ENCODE measurements at regions not wholly inside any gene's neighbourhood (a gene's known extent, or its start where the extent isn't known, plus 50 kb on each side); places are given as distances from the start of the nearest gene placed in this dataset.

DNA sequence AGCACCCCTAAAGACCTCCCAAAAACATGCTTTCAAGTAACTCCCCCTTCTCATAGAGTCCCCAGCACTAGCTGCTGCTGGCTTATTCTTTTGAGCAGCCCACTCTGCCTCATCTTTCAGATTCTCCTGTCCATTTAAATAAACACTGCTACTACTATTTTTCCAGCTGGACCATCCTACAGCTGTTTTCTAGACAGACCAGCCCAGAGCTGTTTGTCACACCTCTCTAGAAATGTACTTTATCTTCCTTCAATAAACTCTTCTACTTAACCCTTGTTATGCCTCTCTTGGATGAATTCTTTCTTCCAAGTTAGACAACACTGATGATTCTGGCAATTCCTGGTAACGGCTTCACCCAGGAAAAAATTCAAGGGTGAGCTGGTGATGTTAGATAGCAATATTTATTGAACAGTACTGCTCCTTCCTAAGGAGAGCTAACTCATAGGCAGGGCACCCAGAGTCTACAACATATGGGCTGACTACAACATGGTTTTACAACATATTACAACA is 995.7 kb downstream of the LRFN5 start:
- CTCF ChIA-PET = no interaction called here

DNA sequence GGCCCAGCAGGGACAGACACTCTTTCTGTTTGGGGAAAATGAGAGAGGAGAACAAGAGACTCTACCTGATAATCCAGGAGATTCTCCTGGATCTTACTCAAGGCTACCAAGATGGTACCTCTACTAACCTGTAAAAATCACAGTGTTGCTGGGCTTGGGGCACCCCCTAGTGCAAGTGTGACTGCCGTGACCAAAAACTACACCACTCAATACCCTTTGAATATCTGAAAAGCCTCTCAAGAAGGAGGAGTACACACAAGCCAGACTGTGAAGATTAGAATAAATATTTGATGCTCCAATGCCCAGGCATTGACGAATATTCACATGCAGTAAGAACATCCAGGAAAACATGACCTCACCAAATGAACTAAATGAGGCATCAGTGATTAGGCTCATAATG is 965.4 kb downstream of the LRFN5 start:
- Histone ChIP-seq H3K36me3 (ENCODE audit: insufficient read depth, low read length, poor library complexity, severe bottlenecking) (no peaks in the 10 kb centered on the region), H3K27me3 (replicated peaks; ENCODE audit: insufficient read depth, low read depth, low read length, poor library complexity) (no peaks in the 10 kb centered on the region), H3K27ac (ENCODE audit: low read depth, low read length, poor library complexity, severe bottlenecking) (no peak overlapping the region), H3K4me1 (ENCODE audit: insufficient read depth, low read length, poor library complexity, severe bottlenecking) (no peaks in the 10 kb centered on the region), H3K4me3 (ENCODE audit: low read depth, low read length, poor library complexity, severe bottlenecking) (no peak overlapping the region), H3K9me3 (ENCODE audit: low read depth, low read length, poor library complexity, severe bottlenecking) (peaks cover 17% of the 10 kb centered on the region)
- ChIA-PET POLR2A (ENCODE audit: low non-redundant PET) (no interaction called here), CTCF (no interaction called here)
- BruUV-seq (replicated peaks) = no TSS peak
- intact Hi-C loops (cut with micrococcal nuclease; ENCODE audit: unreplicated experiment) = no loop called here
- no peak for TF ChIP-seq EZH2 (IDR thresholded peaks at IDR 0.05; ENCODE audit: borderline replicate concordance, low read depth, low read length, poor library complexity, severe bottlenecking)
- TF ChIP-seq, protein P1, sequence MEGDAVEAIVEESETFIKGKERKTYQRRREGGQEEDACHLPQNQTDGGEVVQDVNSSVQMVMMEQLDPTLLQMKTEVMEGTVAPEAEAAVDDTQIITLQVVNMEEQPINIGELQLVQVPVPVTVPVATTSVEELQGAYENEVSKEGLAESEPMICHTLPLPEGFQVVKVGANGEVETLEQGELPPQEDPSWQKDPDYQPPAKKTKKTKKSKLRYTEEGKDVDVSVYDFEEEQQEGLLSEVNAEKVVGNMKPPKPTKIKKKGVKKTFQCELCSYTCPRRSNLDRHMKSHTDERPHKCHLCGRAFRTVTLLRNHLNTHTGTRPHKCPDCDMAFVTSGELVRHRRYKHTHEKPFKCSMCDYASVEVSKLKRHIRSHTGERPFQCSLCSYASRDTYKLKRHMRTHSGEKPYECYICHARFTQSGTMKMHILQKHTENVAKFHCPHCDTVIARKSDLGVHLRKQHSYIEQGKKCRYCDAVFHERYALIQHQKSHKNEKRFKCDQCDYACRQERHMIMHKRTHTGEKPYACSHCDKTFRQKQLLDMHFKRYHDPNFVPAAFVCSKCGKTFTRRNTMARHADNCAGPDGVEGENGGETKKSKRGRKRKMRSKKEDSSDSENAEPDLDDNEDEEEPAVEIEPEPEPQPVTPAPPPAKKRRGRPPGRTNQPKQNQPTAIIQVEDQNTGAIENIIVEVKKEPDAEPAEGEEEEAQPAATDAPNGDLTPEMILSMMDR (conservative IDR thresholded peaks at IDR 0.05; ENCODE audit: low read depth, low read length) = no peak
- no peak for DNase-seq (ENCODE audit: low spot score)

More for the DNA sequence above, 995.7 kb downstream of the LRFN5 start:
- no peaks in the 10 kb centered on the region for H3K36me3 ChIP-seq (ENCODE audit: insufficient read depth, low read length, poor library complexity, severe bottlenecking)
- H3K27ac ChIP-seq (ENCODE audit: low read depth, low read length, poor library complexity, severe bottlenecking) = no peak overlapping the region
- intact Hi-C loops (cut with micrococcal nuclease; ENCODE audit: unreplicated experiment) = no loop called here
- no peak for TF ChIP-seq EZH2 (IDR thresholded peaks at IDR 0.05; ENCODE audit: borderline replicate concordance, low read depth, low read length, poor library complexity, severe bottlenecking)
- TF ChIP-seq, protein P1 (conservative IDR thresholded peaks at IDR 0.05; ENCODE audit: low read depth, low read length) = no peak
- H3K9me3 ChIP-seq (ENCODE audit: low read depth, low read length, poor library complexity, severe bottlenecking) = no peaks in the 10 kb centered on the region
- H3K4me3 ChIP-seq (ENCODE audit: low read depth, low read length, poor library complexity, severe bottlenecking) = no peak overlapping the region
- BruUV-seq (replicated peaks) = no TSS peak
- H3K27me3 ChIP-seq (replicated peaks; ENCODE audit: insufficient read depth, low read depth, low read length, poor library complexity) = no peaks in the 10 kb centered on the region
- POLR2A ChIA-PET (ENCODE audit: low non-redundant PET) = no interaction called here
- DNase-seq (ENCODE audit: low spot score) = no peak
- H3K4me1 ChIP-seq (ENCODE audit: insufficient read depth, low read length, poor library complexity, severe bottlenecking) = no peaks in the 10 kb centered on the region

DNA sequence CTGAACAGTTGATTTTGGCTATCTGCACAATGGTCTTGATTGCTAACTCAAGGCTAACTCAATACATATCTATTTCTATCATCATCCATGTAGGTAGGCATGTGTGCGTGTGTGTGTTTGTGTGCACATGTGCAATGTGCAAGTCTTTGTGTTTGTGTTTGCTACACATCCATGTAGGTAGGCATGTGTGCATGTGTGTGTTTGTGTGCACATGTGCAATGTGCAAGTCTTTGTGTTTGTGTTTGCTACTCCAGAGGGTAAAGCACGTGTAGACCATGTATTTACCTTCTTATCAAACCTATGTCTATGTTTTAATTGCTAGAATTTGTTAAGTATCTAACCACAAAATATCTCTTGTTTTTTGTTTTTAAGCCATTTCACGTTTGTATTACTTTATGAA is 962.6 kb downstream of the LRFN5 start:
- H3K4me1 ChIP-seq (ENCODE audit: insufficient read depth, low read length, poor library complexity, severe bottlenecking) = no peaks in the 10 kb centered on the region
- intact Hi-C loops (cut with micrococcal nuclease; ENCODE audit: unreplicated experiment) = no loop called here
- CTCF ChIA-PET = no interaction called here

More for the DNA sequence above, 962.6 kb downstream of the LRFN5 start:
- POLR2A ChIA-PET (ENCODE audit: low non-redundant PET) = no interaction called here
- no peaks in the 10 kb centered on the region for H3K9me3 ChIP-seq (ENCODE audit: low read depth, low read length, poor library complexity, severe bottlenecking)
- no peaks in the 10 kb centered on the region for H3K36me3 ChIP-seq (ENCODE audit: insufficient read depth, low read length, poor library complexity, severe bottlenecking)
- no peak overlapping the region for H3K4me3 ChIP-seq (ENCODE audit: low read depth, low read length, poor library complexity, severe bottlenecking)
- DNase-seq (ENCODE audit: low spot score) = no peak
- H3K27me3 ChIP-seq (replicated peaks; ENCODE audit: insufficient read depth, low read depth, low read length, poor library complexity) = no peaks in the 10 kb centered on the region
- no TSS peak for BruUV-seq (replicated peaks)
- no peak overlapping the region for H3K27ac ChIP-seq (ENCODE audit: low read depth, low read length, poor library complexity, severe bottlenecking)
- TF ChIP-seq, protein P1 (conservative IDR thresholded peaks at IDR 0.05; ENCODE audit: low read depth, low read length) = no peak
- no peak for TF ChIP-seq EZH2 (IDR thresholded peaks at IDR 0.05; ENCODE audit: borderline replicate concordance, low read depth, low read length, poor library complexity, severe bottlenecking)
